Esophagus squamous epithelium (tissue), 4 donors: ENCODE measurements at regions not wholly inside any gene's neighbourhood (a gene's known extent, or its start where the extent isn't known, plus 50 kb on each side); places are given as distances from the start of the nearest gene placed in this dataset.

Source experiments
- POLR2A ChIP-seq, 4 donors: fragments of 450-650 bp; IDR thresholded peaks; one replicate each; pipeline ENCODE4 v1.6.1; 2017; ENCODE audit warnings: antibody characterized with exemption in 4 of 4, mild to moderate bottlenecking in 4 of 4, moderate library complexity in 3 of 4
- TF ChIP-seq, protein P1 (sequence below), 6 experiments: fragments of 450-650 bp in 4 of 6; fragments of 200-600 bp in 2 of 6; sonication (generic) in 2 of 6; IDR thresholded peaks; one replicate each; pipeline ENCODE4 v1.5.1; 2016 to 2019; ENCODE audit warnings: antibody characterized with exemption in 6 of 6, mild to moderate bottlenecking in 4 of 6, moderate library complexity in 4 of 6

DNA sequence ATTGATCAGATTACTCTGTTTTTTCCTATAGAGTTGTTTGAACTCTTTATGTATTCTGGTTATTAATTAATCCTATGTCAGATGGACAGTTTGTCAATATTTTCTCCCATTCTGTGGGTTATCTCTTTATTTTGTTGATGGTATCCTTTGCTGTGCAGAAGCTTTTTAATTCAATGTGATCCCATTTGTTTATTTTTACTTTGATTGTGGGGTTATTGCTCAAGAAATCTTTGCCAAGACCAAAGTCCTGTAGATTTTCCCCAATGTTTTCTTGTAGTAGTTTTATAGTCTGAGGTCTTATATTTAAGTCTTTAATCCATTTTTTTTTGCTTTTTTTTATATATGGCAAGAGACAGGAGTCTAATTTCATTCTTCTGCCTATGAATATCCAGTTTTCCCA, 86.2 kb upstream of the FIGN start:
- TF ChIP-seq, protein P1, sequence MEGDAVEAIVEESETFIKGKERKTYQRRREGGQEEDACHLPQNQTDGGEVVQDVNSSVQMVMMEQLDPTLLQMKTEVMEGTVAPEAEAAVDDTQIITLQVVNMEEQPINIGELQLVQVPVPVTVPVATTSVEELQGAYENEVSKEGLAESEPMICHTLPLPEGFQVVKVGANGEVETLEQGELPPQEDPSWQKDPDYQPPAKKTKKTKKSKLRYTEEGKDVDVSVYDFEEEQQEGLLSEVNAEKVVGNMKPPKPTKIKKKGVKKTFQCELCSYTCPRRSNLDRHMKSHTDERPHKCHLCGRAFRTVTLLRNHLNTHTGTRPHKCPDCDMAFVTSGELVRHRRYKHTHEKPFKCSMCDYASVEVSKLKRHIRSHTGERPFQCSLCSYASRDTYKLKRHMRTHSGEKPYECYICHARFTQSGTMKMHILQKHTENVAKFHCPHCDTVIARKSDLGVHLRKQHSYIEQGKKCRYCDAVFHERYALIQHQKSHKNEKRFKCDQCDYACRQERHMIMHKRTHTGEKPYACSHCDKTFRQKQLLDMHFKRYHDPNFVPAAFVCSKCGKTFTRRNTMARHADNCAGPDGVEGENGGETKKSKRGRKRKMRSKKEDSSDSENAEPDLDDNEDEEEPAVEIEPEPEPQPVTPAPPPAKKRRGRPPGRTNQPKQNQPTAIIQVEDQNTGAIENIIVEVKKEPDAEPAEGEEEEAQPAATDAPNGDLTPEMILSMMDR (IDR thresholded peaks at IDR 0.05) = no peak
- TF ChIP-seq POLR2A (IDR thresholded peaks at IDR 0.05) = no peak
